Neural crest cell (in vitro differentiated cells): ENCODE measurements at regions not wholly inside any gene's neighbourhood (a gene's known extent, or its start where the extent isn't known, plus 50 kb on each side); places are given as distances from the start of the nearest gene placed in this dataset.

Experiments used
- DNase-seq: peaks from one replicate; pipeline ENCODE4 v3.0.0; 2021; ENCODE audit warnings: low read depth, mixed read lengths, low spot score
- H3K27ac Mint-ChIP-seq: one replicate; pipeline ENCODE4 v1.8.0; 2021; ENCODE audit warnings: mild to moderate bottlenecking, mixed read lengths; ENCODE audit not compliant: unreplicated experiment
- H3K27me3 Mint-ChIP-seq: 2 replicates; pipeline ENCODE4 v1.8.0; 2021; ENCODE audit warnings: low read depth, mild to moderate bottlenecking, mixed read lengths
- H3K36me3 Mint-ChIP-seq: 2 replicates; pipeline ENCODE4 v1.8.0; 2021; ENCODE audit warnings: low read depth, mild to moderate bottlenecking, mixed read lengths
- H3K4me1 Mint-ChIP-seq: 2 replicates; pipeline ENCODE4 v1.8.0; 2021; ENCODE audit warnings: mixed read lengths
- H3K4me3 Mint-ChIP-seq: one replicate; pipeline ENCODE4 v1.8.0; 2021; ENCODE audit warnings: mild to moderate bottlenecking, mixed read lengths
- H3K9me3 Mint-ChIP-seq: 2 replicates; pipeline ENCODE4 v1.8.0; 2021; ENCODE audit warnings: mixed read lengths
- CTCF ChIP-seq: fragments of 200-600 bp; sonication (generic); conservative IDR thresholded peaks from 2 replicates; pipeline ENCODE4 v1.5.0; 2021; ENCODE audit warnings: antibody characterized with exemption, mild to moderate bottlenecking

- DNase-seq: no peak
- Mint-ChIP-seq H3K27me3 (no peaks in the 10 kb centered on the region), H3K4me1 (no peaks in the 10 kb centered on the region), H3K4me3 (no peak overlapping the region), H3K9me3 (no peaks in the 10 kb centered on the region), H3K36me3 (no peaks in the 10 kb centered on the region), H3K27ac (no peak overlapping the region)
- TF ChIP-seq CTCF: no peak
Observed at GRCh38 chr5:107277485-107278125, 393.1 kb downstream of the EFNA5 start.

GRCh38 chr5:107275333-107275732 is 395.4 kb downstream of the EFNA5 start:
- Mint-ChIP-seq H3K27ac (no peak overlapping the region), H3K36me3 (no peaks in the 10 kb centered on the region), H3K27me3 (no peaks in the 10 kb centered on the region), H3K4me1 (no peaks in the 10 kb centered on the region), H3K9me3 (no peaks in the 10 kb centered on the region), H3K4me3 (no peak overlapping the region)
- TF ChIP-seq CTCF: no peak
- DNase-seq: no peak

GRCh38 chr5:107274571-107274970 is 396.2 kb downstream of the EFNA5 start:
- DNase-seq: no peak
- Mint-ChIP-seq H3K4me1 (no peaks in the 10 kb centered on the region), H3K9me3 (no peaks in the 10 kb centered on the region), H3K4me3 (no peak overlapping the region), H3K27ac (no peak overlapping the region), H3K27me3 (no peaks in the 10 kb centered on the region), H3K36me3 (no peaks in the 10 kb centered on the region)
- no peak for TF ChIP-seq CTCF

- DNase-seq: no peak
- no peak for TF ChIP-seq CTCF
Observed at GRCh38 chr5:107272954-107273353, 397.8 kb downstream of the EFNA5 start.

GRCh38 chr5:107272509-107272908 is 398.2 kb downstream of the EFNA5 start:
- no peak overlapping the region for H3K4me3 Mint-ChIP-seq

More at GRCh38 chr5:107272954-107273353, 397.8 kb downstream of the EFNA5 start:
- Mint-ChIP-seq H3K27ac (no peak overlapping the region), H3K36me3 (no peaks in the 10 kb centered on the region), H3K27me3 (no peaks in the 10 kb centered on the region), H3K4me3 (no peak overlapping the region), H3K4me1 (no peaks in the 10 kb centered on the region), H3K9me3 (no peaks in the 10 kb centered on the region)

More at GRCh38 chr5:107272509-107272908, 398.2 kb downstream of the EFNA5 start:
- Mint-ChIP-seq H3K27ac (no peak overlapping the region), H3K27me3 (no peaks in the 10 kb centered on the region), H3K36me3 (no peaks in the 10 kb centered on the region), H3K4me1 (no peaks in the 10 kb centered on the region), H3K9me3 (no peaks in the 10 kb centered on the region)
- no peak for TF ChIP-seq CTCF
- DNase-seq: no peak
